Erythroblast (primary cell): ENCODE measurements at regions not wholly inside any gene's neighbourhood (a gene's known extent, or its start where the extent isn't known, plus 50 kb on each side); places are given as distances from the start of the nearest gene placed in this dataset.

ENCODE experiments used
- GATA1 ChIP-seq: IDR thresholded peaks from 2 replicates; pipeline ENCODE4 v1.6.1; 2011; ENCODE audit warnings: low read depth, mild to moderate bottlenecking, control low read depth, low read length, moderate library complexity
- POLR2A ChIP-seq: IDR thresholded peaks from 2 replicates; pipeline ENCODE4 v1.6.1; 2011; ENCODE audit warnings: mild to moderate bottlenecking, low read length

- TF ChIP-seq POLR2A (no peak), GATA1 (no peak)
Measured at GRCh38 chr4:126799971-126800574, 832.7 kb upstream of the INTU start.
